ENCODE measurements at regions not wholly inside any gene's neighbourhood (a gene's known extent, or its start where the extent isn't known, plus 50 kb on each side); places are given as distances from the start of the nearest gene placed in this dataset.

- peak; percentile 53 to 78 for DNase-seq (ENCODE audit: low spot score in 2 of 2)
- peaks cover 62% of the 10 kb centered on the region for H3K27me3 ChIP-seq
- no peak for TF ChIP-seq POLR2AphosphoS5 (IDR thresholded peaks at IDR 0.05)
- no peak for TF ChIP-seq CTCF (IDR thresholded peaks at IDR 0.05)
- no peak for TF ChIP-seq EP300 (IDR thresholded peaks at IDR 0.05)
- no peak for TF ChIP-seq POLR2A (IDR thresholded peaks at IDR 0.05)
- no peaks in the 10 kb centered on the region for H3K9me3 ChIP-seq
- H3K27ac ChIP-seq, result no peak overlapping the region
- H3K4me3 ChIP-seq, result peak overlapping the region; percentile 28
- 25% methylated on average over 23 of the region's 57 CpGs for WGBS
- peaks cover 13% of the 10 kb centered on the region for H3K4me1 ChIP-seq
- H3K36me3 ChIP-seq, result no peaks in the 10 kb centered on the region
These were observed 143.2 kb upstream of the RET start for GRCh38 chr10:42933448-42934340.

GRCh38 chr10:42934351-42934811 lies 142.5 kb upstream of the RET start:
- Histone ChIP-seq H3K4me3 (no peak overlapping the region), H3K36me3 (no peaks in the 10 kb centered on the region), H3K27ac (no peak overlapping the region), H3K9me3 (no peaks in the 10 kb centered on the region), H3K27me3 (peaks cover 61% of the 10 kb centered on the region), H3K4me1 (peaks cover 13% of the 10 kb centered on the region)
- 98% methylated on average over 8 of the region's 8 CpGs for WGBS
- TF ChIP-seq CTCF (IDR thresholded peaks at IDR 0.05) (no peak), EP300 (IDR thresholded peaks at IDR 0.05) (no peak), POLR2A (IDR thresholded peaks at IDR 0.05) (no peak), POLR2AphosphoS5 (IDR thresholded peaks at IDR 0.05) (no peak)
- peak in 1 of 2 donors; percentile 45 for DNase-seq (ENCODE audit: low spot score in 2 of 2)

GRCh38 chr10:42934842-42935241 lies 142.0 kb upstream of the RET start:
- 84% methylated on average over 3 of the region's 3 CpGs for WGBS
- no peak overlapping the region for H3K4me3 ChIP-seq
- H3K4me1 ChIP-seq, result peaks cover 13% of the 10 kb centered on the region
- peaks cover 56% of the 10 kb centered on the region for H3K27me3 ChIP-seq
- TF ChIP-seq CTCF (IDR thresholded peaks at IDR 0.05) (no peak), POLR2AphosphoS5 (IDR thresholded peaks at IDR 0.05) (no peak), POLR2A (IDR thresholded peaks at IDR 0.05) (no peak), EP300 (IDR thresholded peaks at IDR 0.05) (no peak)
- DNase-seq (ENCODE audit: low spot score in 2 of 2), result no peak
- no peaks in the 10 kb centered on the region for H3K9me3 ChIP-seq
- no peak overlapping the region for H3K27ac ChIP-seq
- no peaks in the 10 kb centered on the region for H3K36me3 ChIP-seq

- Histone ChIP-seq H3K4me3 (no peak overlapping the region), H3K36me3 (no peaks in the 10 kb centered on the region), H3K9me3 (no peaks in the 10 kb centered on the region), H3K27ac (no peak overlapping the region), H3K27me3 (peaks cover 52% of the 10 kb centered on the region), H3K4me1 (peaks cover 13% of the 10 kb centered on the region)
- DNase-seq (ENCODE audit: low spot score in 2 of 2), result peak in 1 of 2 donors; percentile 69
- WGBS, result 90% methylated on average over 8 of the region's 8 CpGs
- TF ChIP-seq CTCF (IDR thresholded peaks at IDR 0.05), result no peak
- TF ChIP-seq POLR2A (IDR thresholded peaks at IDR 0.05), result no peak
- no peak for TF ChIP-seq POLR2AphosphoS5 (IDR thresholded peaks at IDR 0.05)
- no peak for TF ChIP-seq EP300 (IDR thresholded peaks at IDR 0.05)
These were observed 141.4 kb upstream of the RET start for GRCh38 chr10:42935466-42935865.

GRCh38 chr10:42936580-42936979 lies 140.3 kb upstream of the RET start:
- no peak for TF ChIP-seq POLR2A (IDR thresholded peaks at IDR 0.05)
- TF ChIP-seq EP300 (IDR thresholded peaks at IDR 0.05), result no peak
- TF ChIP-seq CTCF (IDR thresholded peaks at IDR 0.05), result no peak
- TF ChIP-seq POLR2AphosphoS5 (IDR thresholded peaks at IDR 0.05), result no peak
- no peak for DNase-seq (ENCODE audit: low spot score in 2 of 2)
- H3K27me3 ChIP-seq, result peaks cover 41% of the 10 kb centered on the region

More at GRCh38 chr10:42936580-42936979, 140.3 kb upstream of the RET start:
- Histone ChIP-seq H3K9me3 (no peaks in the 10 kb centered on the region), H3K27ac (no peak overlapping the region), H3K4me1 (peaks cover 13% of the 10 kb centered on the region), H3K36me3 (no peaks in the 10 kb centered on the region), H3K4me3 (no peak overlapping the region)
- 89% methylated on average over 9 of the region's 10 CpGs for WGBS

Measured in suprapubic skin (tissue), 4 donors.